IMR-90 (cell line): ENCODE measurements at regions not wholly inside any gene's neighbourhood (a gene's known extent, or its start where the extent isn't known, plus 50 kb on each side); places are given as distances from the start of the nearest gene placed in this dataset.

Experiments
- ATAC-seq: fragments of 200-7000 bp; cut with Tn5 transposase; 2 replicates; pipeline ENCODE4 v1.9.1; 2020; ENCODE audit warnings: low read depth, mild to moderate bottlenecking, moderate library complexity
- BruUV-seq: library from RNA; stranded (reverse); fragments of 400-500 nt; replicated peaks from 2 replicates; lab custom pipeline; 2021; lab: Mats Ljungman, UMichigan
- CTCF ChIA-PET: fragments of 300-600 bp; formaldehyde crosslinking; extraction: SDS; loops from one replicate; lab custom pipeline; 2021; ENCODE audit warnings: antibody characterized with exemption; lab: Yijun Ruan, JAX
- POLR2A ChIA-PET: fragments of 300-600 bp; sonication (Branson Sonifier 250); formaldehyde crosslinking; loops from one replicate; lab custom pipeline; 2022; ENCODE audit warnings: antibody characterized with exemption; ENCODE audit not compliant: unreplicated experiment; lab: Charles Lee
- DNase-seq: peaks from one replicate; pipeline ENCODE4 v3.0.0; 2013
- H2AFZ ChIP-seq: replicated peaks from 2 replicates; pipeline ENCODE3; 2013; ENCODE audit warnings: low read length, mild to moderate bottlenecking; ENCODE audit not compliant: poor library complexity
- H2AK5ac ChIP-seq: 2 replicates; pipeline ENCODE4 v1.6.1; 2013; ENCODE audit warnings: low read depth, low read length, inconsistent platforms
- H2AK9ac ChIP-seq: replicated peaks from 2 replicates; pipeline ENCODE3; 2013; ENCODE audit warnings: mild to moderate bottlenecking, low read depth, low read length, moderate library complexity; ENCODE audit not compliant: poor library complexity
- H2BK120ac ChIP-seq: 2 replicates; pipeline ENCODE4 v1.6.1; 2013; ENCODE audit warnings: low read depth, low read length, inconsistent platforms
- H2BK15ac ChIP-seq: 3 replicates; pipeline ENCODE4 v1.6.1; 2013; ENCODE audit warnings: low read depth, low read length, inconsistent platforms
- H2BK20ac ChIP-seq: 2 replicates; pipeline ENCODE4 v1.6.1; 2013; ENCODE audit warnings: low read depth, mild to moderate bottlenecking, inconsistent platforms, low read length, moderate library complexity
- H2BK5ac ChIP-seq: 2 replicates; pipeline ENCODE4 v1.6.1; 2013; ENCODE audit warnings: mild to moderate bottlenecking, low read depth, low read length, inconsistent platforms; ENCODE audit not compliant: poor library complexity, severe bottlenecking
- H3K14ac ChIP-seq: replicated peaks from 2 replicates; pipeline ENCODE4 v1.6.1; 2013; ENCODE audit warnings: low read depth, low read length, inconsistent platforms
- H3K18ac ChIP-seq: 2 replicates; pipeline ENCODE4 v1.6.1; 2013; ENCODE audit warnings: low read depth, low read length, control low read depth
- H3K23ac ChIP-seq: 2 replicates; pipeline ENCODE4 v1.6.1; 2013; ENCODE audit warnings: low read depth, low read length, inconsistent platforms
- H3K27ac ChIP-seq: 2 replicates; pipeline ENCODE4 v1.5.1; 2013; ENCODE audit warnings: mild to moderate bottlenecking, control low read depth, low read length; ENCODE audit not compliant: insufficient read depth
- H3K27me3 ChIP-seq: 2 replicates; pipeline ENCODE4 v1.6.1; 2013; ENCODE audit warnings: low read length; ENCODE audit not compliant: control insufficient read depth, insufficient read depth
- H3K36me3 ChIP-seq: 2 replicates; pipeline ENCODE4 v1.6.1; 2013; ENCODE audit warnings: low read length, mixed read lengths; ENCODE audit not compliant: control insufficient read depth, insufficient read depth
- H3K4ac ChIP-seq: 2 replicates; pipeline ENCODE4 v1.6.1; 2013; ENCODE audit warnings: low read depth, low read length, inconsistent platforms
- H3K4me1 ChIP-seq: 2 replicates; pipeline ENCODE4 v1.6.1; 2013; ENCODE audit warnings: low read length, mixed read lengths; ENCODE audit not compliant: control insufficient read depth, insufficient read depth
- H3K4me2 ChIP-seq: 2 replicates; pipeline ENCODE4 v1.6.1; 2013; ENCODE audit warnings: low read depth, mild to moderate bottlenecking, control low read depth, low read length, moderate library complexity
- H3K4me3 ChIP-seq: 2 replicates; pipeline ENCODE4 v1.5.1; 2013; ENCODE audit warnings: low read depth, mild to moderate bottlenecking, control low read depth, low read length, moderate library complexity; ENCODE audit not compliant: insufficient read depth
- H3K56ac ChIP-seq: 2 replicates; pipeline ENCODE4 v1.6.1; 2013; ENCODE audit warnings: low read length, inconsistent platforms; ENCODE audit not compliant: insufficient read depth; ENCODE audit errors: extremely low read depth
- H3K79me1 ChIP-seq, 2 experiments: 2 replicates each; pipeline ENCODE4 v1.6.1; 2013; ENCODE audit warnings: low read length in 2 of 2, inconsistent platforms in 1 of 2, low read depth in 1 of 2
- H3K9ac ChIP-seq: 2 replicates; pipeline ENCODE4 v1.6.1; 2013; ENCODE audit warnings: low read depth, low read length, control low read depth
- H3K9me1 ChIP-seq: 2 replicates; pipeline ENCODE4 v1.6.1; 2013; ENCODE audit warnings: low read length, inconsistent platforms; ENCODE audit not compliant: insufficient read depth
- H3K9me3 ChIP-seq: 2 replicates; pipeline ENCODE4 v1.6.1; 2013; ENCODE audit warnings: low read length; ENCODE audit not compliant: control insufficient read depth, insufficient read depth
- H4K20me1 ChIP-seq: 2 replicates; pipeline ENCODE4 v1.6.1; 2013; ENCODE audit warnings: low read length, inconsistent platforms; ENCODE audit not compliant: insufficient read depth
- H4K5ac ChIP-seq: 2 replicates; pipeline ENCODE4 v1.6.1; 2013; ENCODE audit warnings: mild to moderate bottlenecking, low read depth, low read length, control low read depth
- H4K8ac ChIP-seq, 2 experiments: 2 replicates each; pipeline ENCODE4 v1.6.1; 2013; ENCODE audit warnings: low read depth in 2 of 2, low read length in 2 of 2, control low read depth in 1 of 2, inconsistent platforms in 1 of 2
- H4K91ac ChIP-seq: 2 replicates; pipeline ENCODE4 v1.6.1; 2013; ENCODE audit warnings: low read depth, low read length, inconsistent platforms; ENCODE audit not compliant: insufficient read depth
- BHLHE40 ChIP-seq: fragments of 150-350 bp; IDR thresholded peaks from 2 replicates; pipeline ENCODE4 v1.6.1; 2016; ENCODE audit warnings: mild to moderate bottlenecking, low read depth, low read length
- CEBPB ChIP-seq: IDR thresholded peaks from 2 replicates; pipeline ENCODE4 v1.6.1; 2012; ENCODE audit warnings: low read depth, low read length, improper control_type of control experiment
- CHD1 ChIP-seq: IDR thresholded peaks from 2 replicates; pipeline ENCODE4 v1.6.1; 2012; ENCODE audit warnings: low read depth, low read length, improper control_type of control experiment
- FOS ChIP-seq: fragments of 150-350 bp; IDR thresholded peaks from 2 replicates; pipeline ENCODE4 v1.6.1; 2016; ENCODE audit warnings: low read depth, low read length
- MAFK ChIP-seq: IDR thresholded peaks from 2 replicates; pipeline ENCODE4 v1.6.1; 2012; ENCODE audit warnings: low read depth, low read length, improper control_type of control experiment
- MAZ ChIP-seq: IDR thresholded peaks from 2 replicates; pipeline ENCODE4 v1.6.1; 2012; ENCODE audit warnings: low read depth, mild to moderate bottlenecking, low read length, improper control_type of control experiment, moderate library complexity, borderline replicate concordance
- NFE2L2 ChIP-seq: fragments of 150-350 bp; IDR thresholded peaks from 2 replicates; pipeline ENCODE4 v1.6.1; 2016; ENCODE audit warnings: low read depth, mild to moderate bottlenecking, low read length
- POLR2A ChIP-seq: IDR thresholded peaks from 2 replicates; pipeline ENCODE4 v1.6.1; 2012; ENCODE audit warnings: mild to moderate bottlenecking, low read depth, low read length
- RAD21 ChIP-seq: IDR thresholded peaks from 2 replicates; pipeline ENCODE4 v1.6.1; 2012; ENCODE audit warnings: low read length, improper control_type of control experiment
- RCOR1 ChIP-seq: IDR thresholded peaks from 2 replicates; pipeline ENCODE4 v1.6.1; 2012; ENCODE audit warnings: mild to moderate bottlenecking, low read length, improper control_type of control experiment; ENCODE audit not compliant: insufficient replicate concordance
- RFX5 ChIP-seq: IDR thresholded peaks from 2 replicates; pipeline ENCODE4 v1.8.0; 2012; ENCODE audit warnings: low read depth, mild to moderate bottlenecking, low read length, moderate library complexity
- SMC3 ChIP-seq: fragments of 150-350 bp; IDR thresholded peaks from 2 replicates; pipeline ENCODE4 v1.6.1; 2016; ENCODE audit warnings: low read depth, mild to moderate bottlenecking, antibody characterized with exemption, low read length, moderate library complexity
- WGBS, 2 experiments: methylation state at CpG; one replicate each; pipeline versions ENCODE4 v1.1.5 to v1.1.7; 2013; ENCODE audit warnings: missing lambda C conversion rate in 2 of 2; ENCODE audit not compliant: insufficient read length in 1 of 2; ENCODE audit errors: extremely low coverage in 2 of 2; 5-methylcytosine and 5-hydroxymethylcytosine counted together
- dilution Hi-C: fragments of 300-500 bp; cut with HindIII; formaldehyde crosslinking; loops from one replicate; pipeline ENCODE4 v1.14.3; 2018; ENCODE audit warnings: low sequenced_read_pairs; ENCODE audit not compliant: unreplicated experiment
- in situ Hi-C: fragments of 300-500 bp; cut with MboI; formaldehyde crosslinking; loops from 3 replicates; pipeline ENCODE4 v1.14.3; 2019; ENCODE audit warnings: low sequenced_read_pairs, inconsistent platforms, mixed read lengths
- intact Hi-C: fragments of 100-400 bp; cut with micrococcal nuclease; formaldehyde crosslinking; loops from 2 replicates; pipeline ENCODE4 v1.10.0; 2022
- TF ChIP-seq, protein P1 (sequence below): conservative IDR thresholded peaks from 2 replicates; pipeline ENCODE4 v1.5.1; 2012; ENCODE audit warnings: mild to moderate bottlenecking, low read depth, low read length, improper control_type of control experiment
- TF ChIP-seq, protein P2 (sequence below): fragments of 150-350 bp; IDR thresholded peaks from 2 replicates; pipeline ENCODE4 v1.6.1; 2017; ENCODE audit warnings: mild to moderate bottlenecking, antibody characterized with exemption, low read length, low read depth
- TF ChIP-seq, protein P3 (sequence below): fragments of 150-350 bp; IDR thresholded peaks from 2 replicates; pipeline ENCODE4 v1.6.1; 2016; ENCODE audit warnings: low read depth, mild to moderate bottlenecking, low read length, moderate library complexity, borderline replicate concordance

DNA sequence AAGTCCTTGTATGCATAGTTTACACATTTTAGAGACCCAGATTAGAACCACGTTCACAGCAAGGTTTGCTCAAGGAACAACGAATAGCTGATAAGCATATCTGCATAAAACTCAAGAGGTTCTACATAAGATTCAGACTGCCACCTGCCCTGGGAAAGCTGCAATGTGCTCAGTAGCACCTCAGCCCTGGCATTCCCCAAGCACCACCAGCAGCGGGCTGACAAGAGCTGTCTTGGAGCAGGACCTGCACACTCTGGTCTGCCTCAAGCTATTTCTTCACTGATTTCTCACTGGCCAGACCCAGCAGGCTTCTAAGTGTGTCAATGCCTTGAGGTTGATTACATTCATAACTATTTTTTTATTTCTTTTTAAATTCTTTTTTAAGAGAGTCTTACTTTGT lies 65.8 kb upstream of the UQCRFS1 start:
- Histone ChIP-seq H4K8ac (no peak overlapping the region), H4K91ac (no peak overlapping the region), H2AK9ac (no peak overlapping the region), H4K5ac (no peak overlapping the region), H3K27me3 (no peaks in the 10 kb centered on the region), H2AFZ (no peak overlapping the region), H3K56ac (no peak overlapping the region), H3K18ac (no peak overlapping the region), H3K9me1 (no peaks in the 10 kb centered on the region), H2BK5ac (no peak overlapping the region), H2AK5ac (no peak overlapping the region), H3K79me1 (no peaks in the 10 kb centered on the region), H4K20me1 (no peaks in the 10 kb centered on the region), H3K23ac (no peak overlapping the region), H3K9me3 (peaks cover 2% of the 10 kb centered on the region; the same call in 1 of the 2 replicates), H3K9ac (no peak overlapping the region), H2BK20ac (no peak overlapping the region), H3K4me2 (no peak overlapping the region), H3K14ac (no peak overlapping the region), H3K4me1 (no peaks in the 10 kb centered on the region), H3K4ac (no peak overlapping the region), H3K27ac (no peak overlapping the region), H2BK15ac (no peak overlapping the region), H2BK120ac (no peak overlapping the region), H3K36me3 (no peaks in the 10 kb centered on the region), H3K4me3 (no peak overlapping the region)
- dilution Hi-C loops (no loop called here), in situ Hi-C loops (no loop called here), intact Hi-C loops (no loop called here)
- CTCF ChIA-PET, result interaction anchor here (0.6 kb wide), 1 partner anchor 43 kb away, joined by 3 read pairs; no protein-coding TSS in a partner anchor
- no TSS peak for BruUV-seq
- TF ChIP-seq NFE2L2, result no peak
- TF ChIP-seq CEBPB, result no peak
- no peak for TF ChIP-seq SMC3
- no peak for TF ChIP-seq BHLHE40
- TF ChIP-seq, protein P1, sequence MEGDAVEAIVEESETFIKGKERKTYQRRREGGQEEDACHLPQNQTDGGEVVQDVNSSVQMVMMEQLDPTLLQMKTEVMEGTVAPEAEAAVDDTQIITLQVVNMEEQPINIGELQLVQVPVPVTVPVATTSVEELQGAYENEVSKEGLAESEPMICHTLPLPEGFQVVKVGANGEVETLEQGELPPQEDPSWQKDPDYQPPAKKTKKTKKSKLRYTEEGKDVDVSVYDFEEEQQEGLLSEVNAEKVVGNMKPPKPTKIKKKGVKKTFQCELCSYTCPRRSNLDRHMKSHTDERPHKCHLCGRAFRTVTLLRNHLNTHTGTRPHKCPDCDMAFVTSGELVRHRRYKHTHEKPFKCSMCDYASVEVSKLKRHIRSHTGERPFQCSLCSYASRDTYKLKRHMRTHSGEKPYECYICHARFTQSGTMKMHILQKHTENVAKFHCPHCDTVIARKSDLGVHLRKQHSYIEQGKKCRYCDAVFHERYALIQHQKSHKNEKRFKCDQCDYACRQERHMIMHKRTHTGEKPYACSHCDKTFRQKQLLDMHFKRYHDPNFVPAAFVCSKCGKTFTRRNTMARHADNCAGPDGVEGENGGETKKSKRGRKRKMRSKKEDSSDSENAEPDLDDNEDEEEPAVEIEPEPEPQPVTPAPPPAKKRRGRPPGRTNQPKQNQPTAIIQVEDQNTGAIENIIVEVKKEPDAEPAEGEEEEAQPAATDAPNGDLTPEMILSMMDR, result no peak
- TF ChIP-seq CHD1, result no peak
- TF ChIP-seq MAZ, result no peak
- TF ChIP-seq, protein P2, sequence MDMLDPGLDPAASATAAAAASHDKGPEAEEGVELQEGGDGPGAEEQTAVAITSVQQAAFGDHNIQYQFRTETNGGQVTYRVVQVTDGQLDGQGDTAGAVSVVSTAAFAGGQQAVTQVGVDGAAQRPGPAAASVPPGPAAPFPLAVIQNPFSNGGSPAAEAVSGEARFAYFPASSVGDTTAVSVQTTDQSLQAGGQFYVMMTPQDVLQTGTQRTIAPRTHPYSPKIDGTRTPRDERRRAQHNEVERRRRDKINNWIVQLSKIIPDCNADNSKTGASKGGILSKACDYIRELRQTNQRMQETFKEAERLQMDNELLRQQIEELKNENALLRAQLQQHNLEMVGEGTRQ, result no peak
- TF ChIP-seq, protein P3, sequence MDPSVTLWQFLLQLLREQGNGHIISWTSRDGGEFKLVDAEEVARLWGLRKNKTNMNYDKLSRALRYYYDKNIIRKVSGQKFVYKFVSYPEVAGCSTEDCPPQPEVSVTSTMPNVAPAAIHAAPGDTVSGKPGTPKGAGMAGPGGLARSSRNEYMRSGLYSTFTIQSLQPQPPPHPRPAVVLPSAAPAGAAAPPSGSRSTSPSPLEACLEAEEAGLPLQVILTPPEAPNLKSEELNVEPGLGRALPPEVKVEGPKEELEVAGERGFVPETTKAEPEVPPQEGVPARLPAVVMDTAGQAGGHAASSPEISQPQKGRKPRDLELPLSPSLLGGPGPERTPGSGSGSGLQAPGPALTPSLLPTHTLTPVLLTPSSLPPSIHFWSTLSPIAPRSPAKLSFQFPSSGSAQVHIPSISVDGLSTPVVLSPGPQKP, result no peak
- TF ChIP-seq POLR2A, result no peak
- no peak for TF ChIP-seq RFX5
- TF ChIP-seq RAD21, result no peak
- TF ChIP-seq FOS, result no peak
- TF ChIP-seq RCOR1, result no peak
- no peak for TF ChIP-seq MAFK
- ATAC-seq, result no peak
- WGBS, 2 experiments, result no CpG with 5 or more reads among the region's 3 CpGs
- no peak for DNase-seq
- POLR2A ChIA-PET, result no interaction called here
